H9 (cell line): ENCODE measurements at regions not wholly inside any gene's neighbourhood (a gene's known extent, or its start where the extent isn't known, plus 50 kb on each side); places are given as distances from the start of the nearest gene placed in this dataset.

ENCODE experiments used
- DNase-seq: peaks from one replicate; pipeline ENCODE4 v3.0.0-alpha.2; 2017
- H2AFZ ChIP-seq: one replicate; pipeline ENCODE4 v1.6.1; 2013; ENCODE audit warnings: mild to moderate bottlenecking, low read length, control low read depth, moderate library complexity
- H2AK5ac ChIP-seq: 2 replicates; pipeline ENCODE4 v1.6.1; 2013; ENCODE audit warnings: low read length, control low read depth, mixed read lengths; ENCODE audit not compliant: insufficient read length
- H2BK120ac ChIP-seq: one replicate; pipeline ENCODE4 v1.6.1; 2013; ENCODE audit warnings: low read depth, mild to moderate bottlenecking, low read length, control low read depth, inconsistent platforms; ENCODE audit not compliant: poor library complexity, severe bottlenecking
- H2BK12ac ChIP-seq: 2 replicates; pipeline ENCODE4 v1.6.1; 2013; ENCODE audit warnings: low read length, control low read depth, mixed read lengths, low read depth; ENCODE audit not compliant: insufficient read length
- H2BK15ac ChIP-seq: 2 replicates; pipeline ENCODE4 v1.6.1; 2013; ENCODE audit warnings: low read depth, low read length, control low read depth
- H2BK20ac ChIP-seq: one replicate; pipeline ENCODE4 v1.6.1; 2013; ENCODE audit warnings: low read depth, mild to moderate bottlenecking, low read length, control low read depth, inconsistent platforms; ENCODE audit not compliant: poor library complexity, severe bottlenecking
- H2BK5ac ChIP-seq: 2 replicates; pipeline ENCODE4 v1.6.1; 2013; ENCODE audit warnings: low read length, control low read depth, mixed read lengths; ENCODE audit not compliant: insufficient read length
- H3K14ac ChIP-seq: 2 replicates; pipeline ENCODE4 v1.6.1; 2013; ENCODE audit warnings: low read length, control low read depth; ENCODE audit not compliant: insufficient read depth
- H3K18ac ChIP-seq: 2 replicates; pipeline ENCODE4 v1.6.1; 2013; ENCODE audit warnings: low read depth, mild to moderate bottlenecking, mixed read lengths, low read length, control low read depth; ENCODE audit not compliant: insufficient read length
- H3K23ac ChIP-seq: 2 replicates; pipeline ENCODE4 v1.6.1; 2013; ENCODE audit warnings: low read length, control low read depth, mixed read lengths, low read depth; ENCODE audit not compliant: insufficient read length
- H3K23me2 ChIP-seq: 2 replicates; pipeline ENCODE4 v1.6.1; 2013; ENCODE audit warnings: low read depth, mild to moderate bottlenecking, mixed read lengths, low read length, control low read depth; ENCODE audit not compliant: insufficient read length, poor library complexity, severe bottlenecking
- H3K27ac ChIP-seq: 2 replicates; pipeline ENCODE4 v1.5.1; 2013; ENCODE audit warnings: low read length, control low read depth, mixed read lengths, low read depth; ENCODE audit not compliant: insufficient read length
- H3K27me3 ChIP-seq: 2 replicates; pipeline ENCODE4 v1.6.1; 2013; ENCODE audit warnings: low read length, control low read depth, inconsistent platforms; ENCODE audit not compliant: insufficient read depth
- H3K4ac ChIP-seq: 2 replicates; pipeline ENCODE4 v1.6.1; 2013; ENCODE audit warnings: low read depth, mild to moderate bottlenecking, control low read depth, inconsistent platforms, low read length, moderate library complexity
- H3K4me1 ChIP-seq: 2 replicates; pipeline ENCODE4 v1.6.1; 2013; ENCODE audit warnings: low read length, control low read depth, inconsistent platforms; ENCODE audit not compliant: insufficient read depth
- H3K4me2 ChIP-seq: 2 replicates; pipeline ENCODE4 v1.6.1; 2013; ENCODE audit warnings: low read length, control low read depth, mixed read lengths; ENCODE audit not compliant: insufficient read length, insufficient read depth
- H3K56ac ChIP-seq: 2 replicates; pipeline ENCODE4 v1.6.1; 2013; ENCODE audit warnings: low read depth, mild to moderate bottlenecking, mixed read lengths, low read length, control low read depth; ENCODE audit not compliant: insufficient read length
- H3K79me1 ChIP-seq: 2 replicates; pipeline ENCODE4 v1.6.1; 2013; ENCODE audit warnings: low read depth, mild to moderate bottlenecking, moderate library complexity, low read length, control low read depth, inconsistent platforms; ENCODE audit not compliant: insufficient read depth, poor library complexity, severe bottlenecking
- H3K79me2 ChIP-seq: 2 replicates; pipeline ENCODE4 v1.6.1; 2013; ENCODE audit warnings: low read length, control low read depth, inconsistent platforms; ENCODE audit not compliant: insufficient read depth
- H3K9ac ChIP-seq: 2 replicates; pipeline ENCODE4 v1.6.1; 2013; ENCODE audit warnings: low read length, control low read depth, mixed read lengths; ENCODE audit not compliant: insufficient read length; ENCODE audit errors: extremely low read depth
- H3K9me3 ChIP-seq: one replicate; pipeline ENCODE4 v1.6.1; 2013; ENCODE audit warnings: low read depth, low read length, inconsistent platforms; ENCODE audit not compliant: control insufficient read depth
- H3T11ph ChIP-seq: one replicate; pipeline ENCODE4 v1.6.1; 2013; ENCODE audit warnings: mild to moderate bottlenecking, low read length, control low read depth, inconsistent platforms
- H4K20me1 ChIP-seq: one replicate; pipeline ENCODE4 v1.6.1; 2013; ENCODE audit not compliant: control insufficient read depth, insufficient read length, insufficient read depth
- H4K5ac ChIP-seq: 2 replicates; pipeline ENCODE4 v1.6.1; 2013; ENCODE audit warnings: low read depth, mild to moderate bottlenecking, mixed read lengths, low read length, control low read depth; ENCODE audit not compliant: insufficient read length
- H4K8ac ChIP-seq: replicated peaks from 2 replicates; pipeline ENCODE4 v1.6.1; 2013; ENCODE audit warnings: low read length, control low read depth, mixed read lengths, low read depth; ENCODE audit not compliant: insufficient read length
- H4K91ac ChIP-seq: 2 replicates; pipeline ENCODE4 v1.6.1; 2013; ENCODE audit warnings: low read depth, mild to moderate bottlenecking, moderate library complexity, mixed read lengths, low read length, control low read depth; ENCODE audit not compliant: insufficient read length
- H3K27ac Mint-ChIP-seq, 3 experiments: 2 replicates in 2 of 3; 3 replicates in 1 of 3; pipeline ENCODE4 v1.8.0; 2020 to 2021; ENCODE audit warnings: mixed read lengths in 3 of 3, mild to moderate bottlenecking in 1 of 3, moderate library complexity in 1 of 3
- H3K27me3 Mint-ChIP-seq: 2 replicates; pipeline ENCODE4 v1.8.0; 2021; ENCODE audit warnings: low read depth, mild to moderate bottlenecking, moderate library complexity, mixed read lengths
- H3K36me3 Mint-ChIP-seq, 3 experiments: 2 replicates in 2 of 3; 3 replicates in 1 of 3; pipeline ENCODE4 v1.8.0; 2020 to 2021; ENCODE audit warnings: low read depth in 3 of 3, mixed read lengths in 3 of 3; ENCODE audit not compliant: insufficient read depth in 1 of 3
- H3K4me1 Mint-ChIP-seq, 2 experiments: 2 replicates each; pipeline ENCODE4 v1.8.0; 2020; ENCODE audit warnings: mixed read lengths in 2 of 2
- H3K4me3 Mint-ChIP-seq, 2 experiments: 2 replicates in 1 of 2; 3 replicates in 1 of 2; pipeline ENCODE4 v1.8.0; 2020 to 2021; ENCODE audit warnings: mild to moderate bottlenecking in 2 of 2, mixed read lengths in 2 of 2, moderate library complexity in 1 of 2
- H3K9me3 Mint-ChIP-seq, 2 experiments: 2 replicates in 1 of 2; 3 replicates in 1 of 2; pipeline ENCODE4 v1.8.0; 2020; ENCODE audit warnings: mild to moderate bottlenecking in 2 of 2, mixed read lengths in 2 of 2, moderate library complexity in 1 of 2
- CTCF ChIP-seq: fragments of 200-600 bp; sonication (generic); conservative IDR thresholded peaks from 3 replicates; pipeline ENCODE4 v1.8.0; 2021; ENCODE audit warnings: antibody characterized with exemption, mild to moderate bottlenecking
- WGBS: extraction: QIAGEN DNeasy Blood & Tissue Kit; methylation state at CpG from one replicate; pipeline ENCODE4 v1.1.7; 2013; ENCODE audit warnings: missing lambda C conversion rate, low lambda C conversion rate, mixed read lengths; ENCODE audit not compliant: insufficient read length; ENCODE audit errors: extremely low coverage; 5-methylcytosine and 5-hydroxymethylcytosine counted together

GRCh38 chr6:156389296-156389695 lies 387.9 kb upstream of the ARID1B start:
- no peak overlapping the region for H2BK5ac ChIP-seq
- H2BK20ac ChIP-seq = no peak overlapping the region
- no peak overlapping the region for H2BK120ac ChIP-seq
- no CpG with 5 or more reads among the region's 10 CpGs for WGBS
- H3K4me1 ChIP-seq = peaks cover 10% of the 10 kb centered on the region
- H3K4me2 ChIP-seq = no peak overlapping the region
- Mint-ChIP-seq H3K36me3 (no peaks in the 10 kb centered on the region), H3K27ac (no peak overlapping the region), H3K4me1 (peaks cover 27 to 28% of the 10 kb centered on the region in 2 experiments), H3K9me3 (peaks cover 0 to 2% of the 10 kb centered on the region in 2 experiments; a peak in 1 of 5 replicates), H3K4me3 (no peak overlapping the region), H3K27me3 (peaks cover 3% of the 10 kb centered on the region)
- no peak overlapping the region for H3K27ac ChIP-seq
- no peak overlapping the region for H4K91ac ChIP-seq
- no peaks in the 10 kb centered on the region for H4K20me1 ChIP-seq
- no peak overlapping the region for H3K56ac ChIP-seq
- H2AK5ac ChIP-seq = no peak overlapping the region
- H2BK12ac ChIP-seq = no peak overlapping the region
- H3K23me2 ChIP-seq = no peaks in the 10 kb centered on the region
- no peak overlapping the region for H3K14ac ChIP-seq
- no peak overlapping the region for H2AFZ ChIP-seq
- no peak overlapping the region for H2BK15ac ChIP-seq
- no peak for DNase-seq
- no peak overlapping the region for H4K8ac ChIP-seq
- H3K4ac ChIP-seq = no peak overlapping the region
- no peaks in the 10 kb centered on the region for H3K27me3 ChIP-seq
- H3K79me2 ChIP-seq = no peaks in the 10 kb centered on the region
- no peak overlapping the region for H4K5ac ChIP-seq
- no peak overlapping the region for H3K23ac ChIP-seq
- TF ChIP-seq CTCF = no peak
- no peak overlapping the region for H3K9ac ChIP-seq
- no peak overlapping the region for H3T11ph ChIP-seq
- no peaks in the 10 kb centered on the region for H3K79me1 ChIP-seq
- no peak overlapping the region for H3K18ac ChIP-seq
- no peaks in the 10 kb centered on the region for H3K9me3 ChIP-seq
